CD4-positive, alpha-beta memory T cell (primary cell): ENCODE measurements at regions not wholly inside any gene's neighbourhood (a gene's known extent, or its start where the extent isn't known, plus 50 kb on each side); places are given as distances from the start of the nearest gene placed in this dataset.

Source experiments
- CTCF ChIA-PET: fragments of 350-600 bp; sonication (Branson Sonifier 250); formaldehyde crosslinking; loops from one replicate; lab custom pipeline; 2021; ENCODE audit warnings: inconsistent platforms; ENCODE audit not compliant: partially characterized antibody; lab: Charles Lee
- POLR2A ChIA-PET: fragments of 350-600 bp; sonication (Branson Sonifier 250); formaldehyde crosslinking; loops from one replicate; lab custom pipeline; 2021; ENCODE audit not compliant: partially characterized antibody; lab: Charles Lee
- DNase-seq, 5 donors: peaks; one replicate each; pipeline versions ENCODE4 v3.0.0 to v3.0.0-alpha.2; 2020 to 2022; ENCODE audit warnings: mixed read lengths in 1 of 5
- H3K27ac ChIP-seq: one replicate; pipeline ENCODE4 v1.7.0; 2013; ENCODE audit warnings: low read depth, low read length
- H3K27me3 ChIP-seq: 2 replicates; pipeline ENCODE4 v1.7.0; 2013; ENCODE audit warnings: mild to moderate bottlenecking, low read length, moderate library complexity; ENCODE audit not compliant: insufficient read depth
- H3K36me3 ChIP-seq: 2 replicates; pipeline ENCODE4 v1.7.0; 2013; ENCODE audit warnings: mild to moderate bottlenecking, low read length, moderate library complexity; ENCODE audit not compliant: insufficient read depth
- H3K4me1 ChIP-seq: 2 replicates; pipeline ENCODE4 v1.7.0; 2013; ENCODE audit warnings: mild to moderate bottlenecking, low read length, moderate library complexity; ENCODE audit not compliant: insufficient read depth
- H3K4me3 ChIP-seq, 2 donors: one replicate each; pipeline ENCODE4 v1.7.0; 2013; ENCODE audit warnings: low read length in 2 of 2, mild to moderate bottlenecking in 1 of 2
- H3K9me3 ChIP-seq, 2 donors: one replicate each; pipeline ENCODE4 v1.7.0; 2013; ENCODE audit warnings: low read length in 2 of 2, control low read depth in 1 of 2; ENCODE audit not compliant: control insufficient read depth in 1 of 2
- H3K27ac Mint-ChIP-seq, 7 donors: one replicate each; pipeline ENCODE4 v1.8.0; 2020 to 2021; ENCODE audit warnings: mixed read lengths in 7 of 7, mild to moderate bottlenecking in 6 of 7, inconsistent platforms in 3 of 7, moderate library complexity in 3 of 7
- H3K27me3 Mint-ChIP-seq, 2 donors: one replicate each; pipeline ENCODE4 v1.8.0; 2020 to 2021; ENCODE audit warnings: mixed read lengths in 2 of 2
- H3K36me3 Mint-ChIP-seq, 2 donors: one replicate each; pipeline ENCODE4 v1.8.0; 2020 to 2021; ENCODE audit warnings: mixed read lengths in 2 of 2, inconsistent platforms in 1 of 2, mild to moderate bottlenecking in 1 of 2
- H3K4me1 Mint-ChIP-seq, 4 donors: one replicate each; pipeline ENCODE4 v1.8.0; 2020 to 2021; ENCODE audit warnings: mixed read lengths in 4 of 4, mild to moderate bottlenecking in 1 of 4
- H3K4me3 Mint-ChIP-seq, 8 donors: one replicate each; pipeline ENCODE4 v1.8.0; 2020 to 2021; ENCODE audit warnings: mixed read lengths in 8 of 8, mild to moderate bottlenecking in 7 of 8, moderate library complexity in 6 of 8, inconsistent platforms in 3 of 8
- H3K9me3 Mint-ChIP-seq, 8 donors: one replicate each; pipeline ENCODE4 v1.8.0; 2020 to 2021; ENCODE audit warnings: mixed read lengths in 8 of 8, mild to moderate bottlenecking in 5 of 8, inconsistent platforms in 3 of 8, moderate library complexity in 1 of 8
- intact Hi-C: fragments of 100-400 bp; cut with micrococcal nuclease; formaldehyde crosslinking; loops from one replicate; pipeline ENCODE4 v1.15.1; 2023

DNA sequence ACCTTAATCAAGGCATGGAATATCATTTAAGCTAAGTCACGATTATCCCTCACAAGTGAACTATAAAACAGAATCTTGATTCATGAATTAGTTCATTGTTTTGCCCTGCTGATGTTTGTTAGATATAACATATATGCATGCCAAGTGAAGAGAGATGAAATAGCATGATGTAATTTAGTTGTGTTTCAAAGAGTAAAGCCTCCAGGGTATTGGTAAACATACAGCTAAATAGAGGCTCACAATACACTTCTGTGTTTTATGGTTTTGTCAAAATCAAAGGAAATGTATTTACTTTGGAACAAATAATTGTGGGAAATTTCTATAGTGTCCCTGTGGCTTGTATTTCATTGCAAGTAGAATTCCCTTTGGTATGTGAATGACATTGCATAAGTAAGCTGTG, 69.0 kb upstream of the LEF1 start:
- H3K9me3 ChIP-seq, result no peaks in the 10 kb centered on the region
- no peaks in the 10 kb centered on the region for H3K36me3 ChIP-seq
- H3K4me1 Mint-ChIP-seq, result no peaks in the 10 kb centered on the region
- H3K9me3 Mint-ChIP-seq, result peaks cover 0 to 5% (median 0%) of the 10 kb centered on the region in 8 donors
- H3K27ac ChIP-seq, result no peak overlapping the region
- H3K36me3 Mint-ChIP-seq, result no peaks in the 10 kb centered on the region
- intact Hi-C loops, result no loop called here
- no peak for DNase-seq
- no peaks in the 10 kb centered on the region for H3K27me3 Mint-ChIP-seq
- ChIA-PET POLR2A (no interaction called here), CTCF (no interaction called here)
- H3K27me3 ChIP-seq, result no peaks in the 10 kb centered on the region
- H3K4me1 ChIP-seq, result no peaks in the 10 kb centered on the region
- H3K4me3 ChIP-seq, result no peak overlapping the region
- H3K27ac Mint-ChIP-seq, result no peak overlapping the region
- H3K4me3 Mint-ChIP-seq, result no peak overlapping the region

DNA sequence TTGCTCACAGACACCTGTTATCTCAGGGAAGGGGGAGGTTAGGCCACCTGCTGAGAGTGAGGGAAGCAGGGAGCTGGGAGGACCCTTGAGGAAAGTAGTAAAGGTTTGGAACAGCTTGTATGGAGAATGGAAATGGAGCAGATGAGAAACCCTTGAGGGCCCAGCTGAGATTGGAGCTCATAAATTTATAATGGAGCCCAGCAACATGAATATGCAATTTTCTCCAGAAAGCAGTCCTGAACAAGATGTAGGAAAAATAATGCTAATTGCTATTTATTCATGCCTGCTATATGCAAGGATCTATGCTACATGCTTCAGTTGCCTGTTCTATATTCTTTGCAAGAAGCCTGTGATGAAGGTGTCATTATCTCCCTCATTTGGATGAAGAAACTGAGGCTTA, 67.5 kb upstream of the LEF1 start:
- Mint-ChIP-seq H3K4me3 (no peak overlapping the region), H3K4me1 (peaks cover 0 to 9% (median 3%) of the 10 kb centered on the region in 4 donors), H3K9me3 (peaks cover 0 to 7% (median 0%) of the 10 kb centered on the region in 8 donors), H3K36me3 (no peaks in the 10 kb centered on the region), H3K27ac (no peak overlapping the region), H3K27me3 (no peaks in the 10 kb centered on the region)
- Histone ChIP-seq H3K9me3 (no peaks in the 10 kb centered on the region), H3K4me3 (no peak overlapping the region), H3K27me3 (no peaks in the 10 kb centered on the region), H3K27ac (no peak overlapping the region), H3K4me1 (no peaks in the 10 kb centered on the region), H3K36me3 (no peaks in the 10 kb centered on the region)
- POLR2A ChIA-PET, result no interaction called here
- CTCF ChIA-PET, result interaction anchor here (0.7 kb wide), 1 partner anchor 15 kb away, joined by 3 read pairs; no protein-coding TSS in a partner anchor
- intact Hi-C loops, result no loop called here
- DNase-seq, result no peak

DNA sequence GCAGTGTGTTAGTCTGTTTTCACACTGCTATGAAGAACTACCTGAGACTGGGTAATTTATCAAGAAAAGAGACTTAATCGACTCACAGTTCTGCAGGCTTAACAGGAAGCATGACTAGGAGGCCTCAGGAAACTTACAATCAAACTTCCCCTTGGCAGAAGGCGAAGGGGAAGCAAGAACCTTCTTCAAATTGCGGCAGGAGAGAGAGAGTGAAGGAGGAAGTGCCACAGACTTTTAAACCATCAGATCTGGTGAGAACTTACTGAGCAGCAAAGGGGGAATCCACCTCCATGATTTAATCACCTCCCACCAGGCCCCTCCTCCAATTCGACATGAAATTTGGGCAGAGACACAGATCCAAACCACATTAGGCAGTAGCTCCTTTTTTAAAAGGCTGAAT, 59.2 kb upstream of the LEF1 start:
- no peaks in the 10 kb centered on the region for H3K9me3 ChIP-seq
- intact Hi-C loops, result loop anchor here (5.0 kb wide), 1 partner anchor 74 kb away; no protein-coding TSS in a partner anchor

DNA sequence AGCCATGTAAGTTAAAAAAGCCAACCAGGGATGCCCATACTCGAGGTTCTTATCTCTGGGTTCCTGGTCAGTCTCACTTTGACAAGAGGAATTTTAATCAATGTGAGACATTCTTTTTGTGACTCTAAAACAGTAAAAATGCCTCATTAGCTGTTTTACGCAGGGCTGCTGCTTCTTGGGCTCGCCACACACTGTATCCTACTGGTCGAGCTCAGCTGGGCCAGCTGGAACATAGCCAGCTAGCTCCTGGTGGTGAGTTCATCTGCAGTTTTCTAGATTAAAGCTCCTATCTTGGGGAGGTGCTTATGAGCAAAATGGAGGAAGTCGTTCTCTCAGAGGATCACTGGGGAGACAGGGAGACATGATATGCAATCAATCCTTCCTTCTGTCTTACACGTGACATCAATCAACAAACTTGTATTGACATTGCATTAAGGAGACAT, 55.9 kb upstream of the LEF1 start:
- Mint-ChIP-seq H3K27me3 (no peaks in the 10 kb centered on the region), H3K4me3 (no peak overlapping the region), H3K36me3 (no peaks in the 10 kb centered on the region), H3K4me1 (peaks cover 0 to 3% (median 2%) of the 10 kb centered on the region in 4 donors), H3K27ac (no peak overlapping the region), H3K9me3 (peaks cover 0 to 4% (median 0%) of the 10 kb centered on the region in 8 donors)
- POLR2A ChIA-PET, result no interaction called here
- CTCF ChIA-PET, result interaction anchor here (1.1 kb wide), 1 partner anchor 9 kb away, joined by 3 read pairs; no protein-coding TSS in a partner anchor
- Histone ChIP-seq H3K27me3 (no peaks in the 10 kb centered on the region), H3K27ac (no peak overlapping the region), H3K4me3 (no peak overlapping the region), H3K9me3 (no peaks in the 10 kb centered on the region), H3K4me1 (no peaks in the 10 kb centered on the region), H3K36me3 (no peaks in the 10 kb centered on the region)
- intact Hi-C loops, result loop anchor here (5.0 kb wide), 1 partner anchor 78 kb away; no protein-coding TSS in a partner anchor
- DNase-seq, result no peak

More for the DNA sequence above, 59.2 kb upstream of the LEF1 start:
- Histone ChIP-seq H3K36me3 (no peaks in the 10 kb centered on the region), H3K27ac (no peak overlapping the region), H3K27me3 (no peaks in the 10 kb centered on the region), H3K4me3 (no peak overlapping the region), H3K4me1 (no peaks in the 10 kb centered on the region)
- Mint-ChIP-seq H3K4me3 (no peak overlapping the region), H3K27me3 (no peaks in the 10 kb centered on the region), H3K4me1 (peaks cover 0 to 12% (median 4%) of the 10 kb centered on the region in 4 donors), H3K27ac (no peak overlapping the region), H3K9me3 (peaks cover 0 to 4% (median 0%) of the 10 kb centered on the region in 8 donors), H3K36me3 (peaks cover 0 to 3% of the 10 kb centered on the region in 2 donors)
- CTCF ChIA-PET, result no interaction called here
- POLR2A ChIA-PET, result no interaction called here
- no peak for DNase-seq

DNA sequence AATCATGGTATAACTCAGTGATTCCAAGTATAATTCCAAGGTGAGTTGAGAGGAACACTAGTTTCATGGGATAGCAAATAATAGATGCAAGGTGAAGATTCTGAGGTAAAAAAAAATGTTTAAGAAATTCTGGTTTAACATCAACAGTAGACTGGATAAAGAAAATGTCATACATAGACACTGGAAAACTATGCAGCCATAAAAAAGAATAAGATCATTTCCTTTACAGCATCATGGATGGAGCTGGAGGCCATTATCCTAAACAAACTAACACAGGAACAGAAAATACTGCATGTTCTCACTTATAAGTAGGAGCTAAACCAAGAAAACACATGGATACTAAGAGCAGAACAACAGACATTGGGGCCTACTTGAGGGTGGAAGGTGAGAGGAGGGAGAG, 54.6 kb upstream of the LEF1 start:
- Mint-ChIP-seq H3K27me3 (no peaks in the 10 kb centered on the region), H3K4me1 (peaks cover 0 to 3% (median 2%) of the 10 kb centered on the region in 4 donors), H3K4me3 (no peak overlapping the region), H3K9me3 (peaks cover 0 to 4% (median 0%) of the 10 kb centered on the region in 8 donors), H3K36me3 (no peaks in the 10 kb centered on the region), H3K27ac (no peak overlapping the region)
- ChIA-PET CTCF (no interaction called here), POLR2A (no interaction called here)
- no peaks in the 10 kb centered on the region for H3K4me1 ChIP-seq
- no peaks in the 10 kb centered on the region for H3K27me3 ChIP-seq
- no peak overlapping the region for H3K4me3 ChIP-seq
- intact Hi-C loops, result no loop called here
- H3K9me3 ChIP-seq, result no peaks in the 10 kb centered on the region
- no peak overlapping the region for H3K27ac ChIP-seq
- no peaks in the 10 kb centered on the region for H3K36me3 ChIP-seq
- no peak for DNase-seq

DNA sequence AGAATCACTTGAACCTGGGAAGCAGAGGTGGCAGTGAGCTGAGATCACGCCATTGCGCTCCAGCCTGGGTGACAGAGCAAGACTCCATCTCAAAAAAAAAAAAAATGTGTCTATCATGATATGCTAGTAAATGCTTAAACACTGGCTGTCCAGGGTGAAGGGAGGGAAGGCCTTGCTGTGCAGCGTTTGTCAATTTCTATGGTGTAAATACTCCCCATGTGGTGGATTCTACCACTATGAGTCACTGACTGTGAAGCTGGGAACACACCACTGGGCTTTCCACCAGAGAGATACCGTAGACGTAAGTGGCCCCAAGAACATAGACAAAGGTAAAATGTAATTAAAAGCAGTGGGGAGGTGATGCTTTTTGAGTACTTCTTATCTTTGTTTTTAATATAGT, 51.3 kb upstream of the LEF1 start:
- Histone ChIP-seq H3K27me3 (no peaks in the 10 kb centered on the region), H3K36me3 (no peaks in the 10 kb centered on the region), H3K4me1 (no peaks in the 10 kb centered on the region), H3K27ac (no peak overlapping the region), H3K4me3 (no peak overlapping the region), H3K9me3 (no peaks in the 10 kb centered on the region)
- Mint-ChIP-seq H3K27me3 (no peaks in the 10 kb centered on the region), H3K9me3 (peaks cover 0 to 5% (median 0%) of the 10 kb centered on the region in 8 donors), H3K4me1 (no peaks in the 10 kb centered on the region), H3K4me3 (no peak overlapping the region), H3K36me3 (no peaks in the 10 kb centered on the region), H3K27ac (no peak overlapping the region)
- no peak for DNase-seq
- intact Hi-C loops, result no loop called here
- ChIA-PET CTCF (no interaction called here), POLR2A (no interaction called here)
